NCI-H1436 (cell line): ENCODE measurements at regions not wholly inside any gene's neighbourhood (a gene's known extent, or its start where the extent isn't known, plus 50 kb on each side); places are given as distances from the start of the nearest gene placed in this dataset.
"Not testable (repeated sequence)": the region's sequence is repeated elsewhere in the genome, so short reads cannot be mapped to it uniquely, and the experiment has no call there.

Experiments used
- DNase-seq: peaks from one replicate; lab custom pipeline; 2025; lab: John Stamatoyannopoulos, UW

- DNase-seq, result no peak
Observed at GRCh38 chr4:147246096-147246495, 234.8 kb upstream of the EDNRA start.

DNA sequence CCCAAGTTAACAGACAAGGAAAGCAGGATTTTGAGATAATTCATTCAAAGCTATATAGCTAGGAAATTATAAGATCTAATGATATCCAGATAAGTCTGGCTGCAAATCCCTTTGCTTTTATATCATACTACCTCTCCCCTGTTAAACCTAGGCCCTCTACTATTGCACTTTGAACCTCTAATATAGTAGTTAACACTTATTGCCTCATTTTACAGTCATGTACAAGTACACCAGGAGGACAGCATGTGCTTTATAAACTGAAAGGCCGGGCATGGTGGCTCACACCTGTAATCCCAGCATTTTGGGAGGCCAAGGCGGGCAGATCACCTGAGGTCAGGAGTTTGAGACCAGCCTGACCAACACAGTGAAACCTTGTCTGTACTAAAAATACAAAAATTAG, 234.4 kb upstream of the EDNRA start:
- not testable (repeated sequence) for DNase-seq

DNA sequence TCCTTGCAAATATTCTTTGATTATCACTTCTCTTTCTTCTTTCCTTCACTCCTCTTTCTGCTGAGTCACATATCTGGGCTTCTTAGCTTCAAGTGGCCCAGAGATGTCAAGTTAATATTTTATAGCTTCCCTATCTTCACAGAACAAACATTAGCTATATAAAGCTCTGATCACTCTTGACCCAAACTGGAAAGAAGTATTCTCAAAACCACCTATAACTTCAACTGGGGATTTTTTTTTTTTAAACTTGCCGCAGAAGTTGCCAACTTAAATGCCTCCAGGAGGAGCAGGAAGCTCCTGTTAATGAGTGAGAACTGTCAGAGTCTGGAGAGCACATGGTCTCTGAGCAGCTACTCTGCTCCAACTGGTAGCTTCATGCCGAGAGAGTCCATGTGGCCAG, 233.3 kb upstream of the EDNRA start:
- DNase-seq, result no peak

DNA sequence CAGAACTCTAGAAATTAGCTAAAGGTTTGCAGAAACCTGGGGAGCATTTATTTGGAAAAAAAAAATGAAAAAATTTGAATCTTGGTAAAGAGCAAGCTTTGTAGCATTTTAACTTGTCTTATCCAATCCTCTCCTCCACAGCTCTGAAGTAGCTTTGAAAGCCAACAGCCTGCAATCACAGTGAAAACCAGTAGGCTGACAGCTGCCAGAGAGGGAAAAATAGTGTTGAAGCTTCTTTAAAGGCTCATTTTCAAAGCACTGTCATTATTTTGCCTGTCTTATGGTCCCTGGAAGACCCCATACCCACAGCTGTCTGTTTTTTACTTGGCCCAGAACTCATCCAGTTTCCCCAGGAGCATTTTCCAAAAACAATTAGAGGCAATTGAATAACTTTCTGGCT, 230.8 kb upstream of the EDNRA start:
- DNase-seq, result no peak

- DNase-seq, result not testable (repeated sequence)
Observed at GRCh38 chr4:147255268-147255667, 225.6 kb upstream of the EDNRA start.

DNA sequence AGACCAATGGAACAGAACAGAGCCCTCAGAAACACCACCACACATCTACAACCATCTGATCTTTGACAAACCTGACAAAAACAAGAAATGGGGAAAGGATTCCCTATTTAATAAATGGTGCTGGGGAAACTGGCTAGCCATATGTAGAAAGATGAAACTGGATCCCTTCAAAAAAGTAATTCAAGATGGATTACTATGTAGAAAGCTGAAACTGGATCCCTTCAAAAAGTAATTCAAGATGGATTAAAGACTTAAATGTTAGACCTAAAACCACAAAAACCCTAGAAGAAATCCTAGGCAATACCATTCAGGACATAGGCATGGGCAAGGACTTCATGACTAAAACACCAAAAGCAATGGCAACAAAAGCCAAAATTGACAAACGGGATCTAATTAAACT, 221.6 kb upstream of the EDNRA start:
- not testable (repeated sequence) for DNase-seq

GRCh38 chr4:147284256-147284835, 196.6 kb upstream of the EDNRA start:
- no peak for DNase-seq

- DNase-seq, result no peak
Observed at GRCh38 chr4:147284935-147285334, 196.0 kb upstream of the EDNRA start.

DNA sequence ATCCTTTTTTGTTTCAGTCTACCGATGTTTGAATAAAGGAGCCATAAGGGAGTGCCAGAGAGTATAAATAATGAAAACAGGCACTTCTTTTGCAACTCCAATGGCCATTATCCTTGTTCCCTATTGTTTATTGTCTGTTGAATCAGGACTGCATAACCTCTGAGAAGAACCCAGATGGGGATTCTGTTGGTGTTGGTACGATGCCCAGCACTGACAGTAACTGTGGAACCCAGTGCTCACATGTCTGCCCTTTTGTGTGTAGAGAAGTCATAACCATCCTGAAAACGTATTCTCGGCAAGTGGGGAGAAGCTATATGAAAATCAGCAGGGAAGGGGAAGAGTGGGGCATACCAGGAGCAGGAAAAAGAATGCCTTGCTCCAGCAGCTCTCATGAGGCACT, 195.1 kb upstream of the EDNRA start:
- no peak for DNase-seq

GRCh38 chr4:147286846-147287587, 193.9 kb upstream of the EDNRA start:
- no peak for DNase-seq

DNA sequence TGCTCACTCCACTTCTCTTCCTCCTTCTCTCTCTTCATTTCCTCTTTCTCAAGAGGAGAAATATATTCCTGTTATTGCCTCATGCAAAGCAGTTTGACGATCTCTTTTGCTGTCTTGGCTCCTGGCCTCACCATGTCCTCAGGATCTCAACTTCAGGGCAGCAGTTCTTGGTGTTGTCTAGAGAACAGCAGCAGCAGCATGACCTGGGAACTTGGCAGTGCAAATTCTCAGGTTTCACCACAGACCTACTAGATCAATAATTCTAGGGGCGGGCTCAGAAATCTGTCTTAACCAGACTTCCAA, 193.4 kb upstream of the EDNRA start:
- DNase-seq, result no peak

GRCh38 chr4:147288512-147288911, 192.4 kb upstream of the EDNRA start:
- no peak for DNase-seq

DNA sequence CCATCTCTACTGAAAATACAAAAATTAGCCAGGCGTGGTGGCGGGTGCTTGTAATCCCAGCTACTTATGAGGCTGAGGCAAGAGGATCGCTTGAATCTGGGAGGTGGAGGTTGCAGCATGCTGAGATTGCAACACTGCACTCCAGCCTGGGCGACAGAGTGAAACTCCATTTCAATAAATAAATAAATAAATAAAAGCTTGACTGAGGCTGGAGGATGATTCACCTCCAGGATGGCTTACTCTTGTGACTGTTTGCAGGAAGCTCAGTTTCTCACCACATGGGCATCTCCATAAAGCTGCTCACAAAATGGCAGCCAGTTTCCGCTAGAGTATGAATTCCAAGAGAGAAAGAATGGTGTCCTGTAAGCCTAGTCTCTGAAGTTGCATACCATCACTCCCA, 191.7 kb upstream of the EDNRA start:
- no peak for DNase-seq

DNA sequence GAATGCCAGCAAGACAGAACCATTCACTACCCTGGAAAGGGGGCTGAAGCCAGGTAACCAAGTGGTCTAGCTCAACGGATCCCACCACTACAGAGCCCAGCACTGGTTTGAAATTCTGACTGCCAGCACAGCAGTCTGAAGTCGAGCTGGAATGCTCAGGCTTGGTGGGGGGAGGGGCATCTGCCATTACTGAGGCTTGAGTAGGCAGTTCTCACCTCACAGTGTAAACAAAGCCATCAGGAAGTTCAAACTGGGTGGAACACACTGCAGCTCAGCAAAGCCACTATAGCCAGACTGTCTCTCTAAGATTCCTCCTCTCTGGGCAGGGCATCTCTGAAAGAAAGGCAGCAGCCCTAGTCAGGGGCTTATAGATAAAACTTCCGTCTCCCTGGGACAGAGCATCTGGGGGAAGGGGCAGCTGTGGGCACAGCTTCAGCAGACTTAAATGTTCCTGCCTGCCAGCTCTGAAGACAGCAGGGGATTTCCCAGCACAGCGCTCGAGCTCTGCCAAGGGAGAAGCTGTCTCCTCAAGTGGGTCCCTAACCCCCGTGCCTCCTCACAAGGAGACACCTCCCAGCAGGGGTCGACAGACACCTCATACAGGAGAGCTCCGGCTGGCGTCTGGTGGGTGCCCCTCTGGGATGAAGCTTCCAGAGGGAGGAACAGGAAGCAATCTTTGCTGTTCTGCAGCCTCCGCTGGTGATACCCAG, 188.1 kb upstream of the EDNRA start:
- not testable (repeated sequence) for DNase-seq

DNA sequence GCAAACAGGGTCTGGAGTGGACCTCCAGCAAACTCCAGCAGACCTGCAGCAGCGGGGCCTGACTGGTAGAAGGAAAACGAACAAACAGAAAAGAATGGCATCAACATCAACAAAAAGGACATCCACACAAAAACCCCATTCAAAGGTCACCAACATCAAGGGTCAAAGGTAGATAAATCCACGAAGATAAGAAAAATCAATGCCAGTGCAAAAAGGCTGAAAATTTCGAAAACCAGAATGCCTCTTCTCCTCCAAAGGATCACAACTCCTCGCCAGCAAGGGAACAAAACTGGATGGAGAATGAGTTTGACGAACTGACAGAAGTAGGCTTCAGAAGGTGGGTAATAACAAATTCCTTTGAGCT, 187.6 kb upstream of the EDNRA start:
- DNase-seq, result not testable (repeated sequence)

DNA sequence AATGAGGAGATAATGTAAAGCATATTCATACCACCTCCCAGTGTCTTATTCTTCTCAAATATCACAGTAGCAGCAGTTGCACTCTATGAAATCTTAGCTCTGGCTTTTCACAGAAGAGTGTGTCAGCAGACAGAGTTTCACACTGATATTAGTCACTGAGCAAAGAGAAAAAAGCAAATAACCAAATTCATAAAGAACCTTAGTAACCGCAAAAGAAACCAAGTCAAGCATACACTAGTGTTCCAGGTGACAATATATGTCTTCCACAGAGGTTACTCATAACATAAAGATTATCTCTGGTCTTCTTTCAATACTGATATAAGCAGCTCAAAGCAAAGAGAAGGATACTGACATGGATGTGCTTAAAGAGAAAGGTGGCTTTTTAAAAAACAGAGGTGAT, 181.7 kb upstream of the EDNRA start:
- no peak for DNase-seq

GRCh38 chr4:147303174-147303872, 177.6 kb upstream of the EDNRA start:
- no peak for DNase-seq

DNA sequence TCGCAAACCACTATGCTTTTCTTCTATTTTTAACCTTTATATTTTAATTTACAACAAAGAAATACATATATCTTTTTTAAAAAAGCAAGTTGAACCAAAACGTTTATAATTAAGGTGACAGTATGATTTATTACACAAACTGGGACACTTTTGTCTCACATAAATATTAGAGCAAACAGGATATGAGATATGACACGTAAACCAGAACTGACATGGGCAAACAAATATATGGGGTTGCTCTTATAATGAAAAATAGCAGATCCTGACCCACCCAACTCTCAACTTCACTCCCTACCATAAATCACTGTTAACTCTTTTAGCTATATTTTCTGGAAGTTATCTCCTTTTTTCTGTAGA, 177.0 kb upstream of the EDNRA start:
- no peak for DNase-seq

- no peak for DNase-seq
Observed at GRCh38 chr4:147307896-147308674, 172.8 kb upstream of the EDNRA start.

- no peak for DNase-seq
Observed at GRCh38 chr4:147309434-147309833, 171.5 kb upstream of the EDNRA start.

- no peak for DNase-seq
Observed at GRCh38 chr4:147310312-147310711, 170.6 kb upstream of the EDNRA start.

- DNase-seq, result no peak
Observed at GRCh38 chr4:147311956-147312355, 168.9 kb upstream of the EDNRA start.
